T-helper 1 cell treated with Interleukin-12 subunit alpha and Interleukin-12 subunit beta and Interleukin-4 antibody, amounts not matched to agents 30 μg/mL and 1 μg/mL, for 36 hours (primary cell): ENCODE measurements at regions not wholly inside any gene's neighbourhood (a gene's known extent, or its start where the extent isn't known, plus 50 kb on each side); places are given as distances from the start of the nearest gene placed in this dataset.

Experiments used
- H3K27ac Mint-ChIP-seq: one replicate; pipeline ENCODE4 v1.8.0; 2021; ENCODE audit warnings: mild to moderate bottlenecking, mixed read lengths
- H3K27me3 Mint-ChIP-seq: one replicate; pipeline ENCODE4 v1.8.0; 2021; ENCODE audit warnings: low read depth, mixed read lengths
- H3K36me3 Mint-ChIP-seq: one replicate; pipeline ENCODE4 v1.8.0; 2021; ENCODE audit warnings: low read depth, mixed read lengths
- H3K4me1 Mint-ChIP-seq: one replicate; pipeline ENCODE4 v1.8.0; 2021; ENCODE audit warnings: low read depth, mixed read lengths
- H3K4me3 Mint-ChIP-seq: one replicate; pipeline ENCODE4 v1.8.0; 2021; ENCODE audit warnings: mild to moderate bottlenecking, moderate library complexity, mixed read lengths
- H3K9me3 Mint-ChIP-seq: one replicate; pipeline ENCODE4 v1.8.0; 2021; ENCODE audit warnings: mixed read lengths

GRCh38 chr4:14716691-14717090 is 285.6 kb upstream of the CPEB2 start:
- H3K27ac Mint-ChIP-seq, result no peak overlapping the region
- no peak overlapping the region for H3K4me3 Mint-ChIP-seq
- no peaks in the 10 kb centered on the region for H3K36me3 Mint-ChIP-seq
- H3K4me1 Mint-ChIP-seq, result no peaks in the 10 kb centered on the region
- H3K27me3 Mint-ChIP-seq, result no peaks in the 10 kb centered on the region
- H3K9me3 Mint-ChIP-seq, result peaks cover 6% of the 10 kb centered on the region

GRCh38 chr4:14719053-14719452 is 283.2 kb upstream of the CPEB2 start:
- H3K4me3 Mint-ChIP-seq, result no peak overlapping the region
- H3K9me3 Mint-ChIP-seq, result peaks cover 7% of the 10 kb centered on the region
- no peaks in the 10 kb centered on the region for H3K36me3 Mint-ChIP-seq
- no peaks in the 10 kb centered on the region for H3K27me3 Mint-ChIP-seq
- no peaks in the 10 kb centered on the region for H3K4me1 Mint-ChIP-seq
- no peak overlapping the region for H3K27ac Mint-ChIP-seq

GRCh38 chr4:14726441-14726840 is 275.8 kb upstream of the CPEB2 start:
- Mint-ChIP-seq H3K36me3 (no peaks in the 10 kb centered on the region), H3K4me1 (no peaks in the 10 kb centered on the region), H3K27ac (no peak overlapping the region), H3K27me3 (no peaks in the 10 kb centered on the region), H3K9me3 (peaks cover 3% of the 10 kb centered on the region), H3K4me3 (no peak overlapping the region)

GRCh38 chr4:14726877-14727361 is 275.4 kb upstream of the CPEB2 start:
- Mint-ChIP-seq H3K27me3 (no peaks in the 10 kb centered on the region), H3K27ac (no peak overlapping the region), H3K4me1 (no peaks in the 10 kb centered on the region), H3K36me3 (no peaks in the 10 kb centered on the region), H3K9me3 (no peaks in the 10 kb centered on the region), H3K4me3 (no peak overlapping the region)

- H3K36me3 Mint-ChIP-seq, result no peaks in the 10 kb centered on the region
- peaks cover 4% of the 10 kb centered on the region for H3K27me3 Mint-ChIP-seq
- H3K27ac Mint-ChIP-seq, result no peak overlapping the region
- no peaks in the 10 kb centered on the region for H3K9me3 Mint-ChIP-seq
- H3K4me1 Mint-ChIP-seq, result no peaks in the 10 kb centered on the region
- no peak overlapping the region for H3K4me3 Mint-ChIP-seq
Observed at GRCh38 chr4:14729282-14730000, 272.8 kb upstream of the CPEB2 start.

- H3K36me3 Mint-ChIP-seq, result no peaks in the 10 kb centered on the region
- no peak overlapping the region for H3K27ac Mint-ChIP-seq
- H3K4me3 Mint-ChIP-seq, result no peak overlapping the region
- peaks cover 3% of the 10 kb centered on the region for H3K27me3 Mint-ChIP-seq
- H3K4me1 Mint-ChIP-seq, result no peaks in the 10 kb centered on the region
- H3K9me3 Mint-ChIP-seq, result no peaks in the 10 kb centered on the region
Observed at GRCh38 chr4:14742054-14742453, 260.2 kb upstream of the CPEB2 start.

GRCh38 chr4:14743172-14743571 is 259.1 kb upstream of the CPEB2 start:
- Mint-ChIP-seq H3K36me3 (no peaks in the 10 kb centered on the region), H3K4me3 (no peak overlapping the region), H3K27ac (no peak overlapping the region), H3K4me1 (no peaks in the 10 kb centered on the region), H3K9me3 (no peaks in the 10 kb centered on the region), H3K27me3 (peaks cover under 1% of the 10 kb centered on the region)

GRCh38 chr4:14743601-14744000 is 258.7 kb upstream of the CPEB2 start:
- no peaks in the 10 kb centered on the region for H3K27me3 Mint-ChIP-seq
- H3K36me3 Mint-ChIP-seq, result no peaks in the 10 kb centered on the region
- no peak overlapping the region for H3K4me3 Mint-ChIP-seq
- H3K9me3 Mint-ChIP-seq, result no peaks in the 10 kb centered on the region
- H3K4me1 Mint-ChIP-seq, result no peaks in the 10 kb centered on the region
- no peak overlapping the region for H3K27ac Mint-ChIP-seq

GRCh38 chr4:14744346-14744745 is 257.9 kb upstream of the CPEB2 start:
- Mint-ChIP-seq H3K4me3 (no peak overlapping the region), H3K27me3 (no peaks in the 10 kb centered on the region), H3K9me3 (no peaks in the 10 kb centered on the region), H3K4me1 (no peaks in the 10 kb centered on the region), H3K36me3 (no peaks in the 10 kb centered on the region), H3K27ac (no peak overlapping the region)

GRCh38 chr4:14749910-14750309 is 252.4 kb upstream of the CPEB2 start:
- peaks cover 2% of the 10 kb centered on the region for H3K36me3 Mint-ChIP-seq
- no peaks in the 10 kb centered on the region for H3K27me3 Mint-ChIP-seq
- no peaks in the 10 kb centered on the region for H3K4me1 Mint-ChIP-seq
- no peak overlapping the region for H3K27ac Mint-ChIP-seq
- H3K9me3 Mint-ChIP-seq, result peaks cover 41% of the 10 kb centered on the region
- no peak overlapping the region for H3K4me3 Mint-ChIP-seq

GRCh38 chr4:14752341-14753046 is 249.8 kb upstream of the CPEB2 start:
- Mint-ChIP-seq H3K36me3 (peaks cover 2% of the 10 kb centered on the region), H3K4me3 (no peak overlapping the region), H3K27ac (no peak overlapping the region), H3K27me3 (no peaks in the 10 kb centered on the region), H3K4me1 (no peaks in the 10 kb centered on the region), H3K9me3 (peaks cover 43% of the 10 kb centered on the region)

GRCh38 chr4:14767142-14767541 is 235.1 kb upstream of the CPEB2 start:
- H3K27ac Mint-ChIP-seq, result no peak overlapping the region
- no peaks in the 10 kb centered on the region for H3K27me3 Mint-ChIP-seq
- no peak overlapping the region for H3K4me3 Mint-ChIP-seq

GRCh38 chr4:14768449-14768848 is 233.8 kb upstream of the CPEB2 start:
- Mint-ChIP-seq H3K9me3 (peaks cover 11% of the 10 kb centered on the region), H3K36me3 (no peaks in the 10 kb centered on the region), H3K27ac (no peak overlapping the region), H3K4me3 (no peak overlapping the region), H3K27me3 (no peaks in the 10 kb centered on the region), H3K4me1 (peaks cover 10% of the 10 kb centered on the region)

More at GRCh38 chr4:14767142-14767541, 235.1 kb upstream of the CPEB2 start:
- Mint-ChIP-seq H3K9me3 (peaks cover 5% of the 10 kb centered on the region), H3K4me1 (peaks cover 7% of the 10 kb centered on the region), H3K36me3 (no peaks in the 10 kb centered on the region)

GRCh38 chr4:14769993-14770392 is 232.3 kb upstream of the CPEB2 start:
- H3K27ac Mint-ChIP-seq, result no peak overlapping the region
- H3K4me3 Mint-ChIP-seq, result no peak overlapping the region
- H3K4me1 Mint-ChIP-seq, result peaks cover 10% of the 10 kb centered on the region
- no peaks in the 10 kb centered on the region for H3K36me3 Mint-ChIP-seq
- peaks cover 20% of the 10 kb centered on the region for H3K9me3 Mint-ChIP-seq
- no peaks in the 10 kb centered on the region for H3K27me3 Mint-ChIP-seq

- Mint-ChIP-seq H3K4me1 (peaks cover 10% of the 10 kb centered on the region), H3K4me3 (no peak overlapping the region), H3K9me3 (peaks cover 26% of the 10 kb centered on the region), H3K27me3 (no peaks in the 10 kb centered on the region), H3K27ac (no peak overlapping the region), H3K36me3 (no peaks in the 10 kb centered on the region)
Observed at GRCh38 chr4:14771094-14771493, 231.2 kb upstream of the CPEB2 start.
